SKM-1 (cell line): ENCODE measurements at regions not wholly inside any gene's neighbourhood (a gene's known extent, or its start where the extent isn't known, plus 50 kb on each side); places are given as distances from the start of the nearest gene placed in this dataset.

ENCODE experiments used
- DNase-seq: peaks from one replicate; lab custom pipeline; 2025; ENCODE audit not compliant: unreplicated experiment; lab: John Stamatoyannopoulos, UW

DNA sequence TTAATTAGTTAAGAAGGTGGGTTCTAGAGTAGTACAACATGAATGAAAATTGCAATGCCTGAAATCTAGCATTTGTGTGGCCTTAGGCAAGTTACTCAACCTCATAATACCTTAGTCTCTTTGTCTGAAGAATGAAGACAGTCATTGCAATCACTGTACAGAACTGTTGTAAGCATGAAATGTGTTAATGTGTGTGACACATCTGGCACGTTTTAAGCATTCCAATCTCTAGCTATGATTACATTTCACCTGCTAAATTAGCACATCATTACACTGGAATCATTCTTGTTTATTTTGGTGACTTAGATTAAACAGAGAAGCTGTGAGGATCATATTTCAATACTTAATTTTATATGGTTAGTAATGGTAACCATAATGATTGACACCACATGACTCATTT, 629.7 kb upstream of the KIF2B start:
- DNase-seq, result no peak

- DNase-seq, result no peak
Measured at GRCh38 chr17:53191878-53192277, 630.8 kb upstream of the KIF2B start.

DNA sequence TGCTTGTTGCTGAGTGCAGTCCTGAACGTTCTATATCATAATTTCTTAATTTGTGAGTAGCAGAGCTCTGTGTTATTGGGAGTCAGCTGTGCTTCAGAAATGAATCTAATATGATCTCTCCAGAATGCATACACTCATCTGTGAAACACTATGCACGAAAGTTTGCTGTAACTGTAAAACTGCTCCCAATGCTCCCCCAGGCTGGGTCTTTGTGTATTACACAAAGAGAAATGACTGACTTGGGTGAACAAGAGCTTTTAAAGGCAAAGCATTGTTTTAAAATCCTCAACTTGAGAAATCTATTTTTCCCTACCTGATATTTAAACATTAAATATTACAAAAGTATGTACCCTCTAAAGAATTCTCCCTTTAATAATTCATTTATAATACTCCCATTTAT, 636.7 kb upstream of the KIF2B start:
- no peak for DNase-seq

DNA sequence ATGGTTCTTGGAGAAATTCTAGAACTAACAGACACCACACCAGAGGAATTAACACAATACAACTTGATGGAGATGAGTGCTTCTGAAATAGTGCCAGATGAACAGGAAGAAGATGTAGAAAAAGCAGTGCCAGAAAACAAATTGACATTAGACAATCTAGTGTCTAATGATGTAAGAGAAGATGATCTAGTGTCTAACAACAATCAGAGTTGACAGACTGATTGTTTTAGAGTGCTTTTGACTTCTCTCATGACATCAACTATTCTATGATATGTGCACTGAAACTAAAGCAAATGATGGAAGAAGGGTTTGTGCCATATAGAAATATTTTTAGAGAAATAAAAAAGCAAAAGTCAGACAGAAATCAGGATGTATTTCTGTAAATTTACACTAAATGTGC, 646.1 kb upstream of the KIF2B start:
- DNase-seq, result no peak

- no peak for DNase-seq
Measured at GRCh38 chr17:53168413-53168812, 654.3 kb upstream of the KIF2B start.

DNA sequence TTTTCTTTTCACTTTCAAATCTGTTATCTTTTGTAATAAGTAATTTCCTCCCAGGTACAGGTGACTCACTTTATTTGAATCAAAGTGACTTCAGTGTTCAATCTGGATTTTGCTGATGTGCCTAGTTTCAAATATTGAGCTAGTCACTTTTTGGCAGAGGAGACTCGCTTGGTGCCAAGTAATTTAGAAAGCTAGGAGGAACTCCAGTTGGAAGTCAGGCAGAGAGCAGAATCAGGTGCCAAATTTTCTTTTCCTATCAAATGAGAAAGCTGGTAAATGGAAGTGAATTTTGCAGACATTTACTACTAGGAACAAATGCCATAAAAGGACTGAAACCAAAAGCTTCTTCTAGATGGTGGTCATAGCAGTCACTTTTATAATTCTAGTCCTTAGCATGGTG, 656.0 kb upstream of the KIF2B start:
- DNase-seq, result no peak

DNA sequence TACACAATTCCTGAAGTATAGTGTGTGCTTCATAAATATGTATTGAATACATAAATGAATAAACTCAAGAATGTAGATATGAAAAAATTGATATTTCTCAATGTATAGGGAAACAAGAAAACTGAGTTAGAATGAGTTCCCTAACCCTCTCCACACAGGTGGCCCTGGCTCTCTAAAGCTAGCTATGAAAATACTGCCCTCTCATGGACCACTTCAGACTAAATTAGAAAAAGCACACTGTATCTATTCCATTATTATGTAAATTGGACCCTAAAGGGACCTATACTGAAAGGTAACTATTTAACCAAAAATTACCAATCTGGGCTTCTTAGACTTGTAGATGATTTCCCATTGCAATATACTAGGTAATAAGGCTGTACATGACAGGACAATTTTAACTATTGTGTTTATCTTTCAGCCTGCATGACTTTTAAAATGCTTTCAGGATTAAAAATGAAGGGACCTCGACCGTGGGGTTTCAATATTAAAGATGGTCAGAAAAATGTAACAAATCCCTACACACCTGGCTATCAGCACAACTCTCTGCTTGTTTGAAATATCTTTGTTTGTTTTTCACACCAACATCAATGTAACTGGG, 672.5 kb upstream of the KIF2B start:
- DNase-seq, result no peak

GRCh38 chr17:53149316-53149715, 673.4 kb upstream of the KIF2B start:
- no peak for DNase-seq

DNA sequence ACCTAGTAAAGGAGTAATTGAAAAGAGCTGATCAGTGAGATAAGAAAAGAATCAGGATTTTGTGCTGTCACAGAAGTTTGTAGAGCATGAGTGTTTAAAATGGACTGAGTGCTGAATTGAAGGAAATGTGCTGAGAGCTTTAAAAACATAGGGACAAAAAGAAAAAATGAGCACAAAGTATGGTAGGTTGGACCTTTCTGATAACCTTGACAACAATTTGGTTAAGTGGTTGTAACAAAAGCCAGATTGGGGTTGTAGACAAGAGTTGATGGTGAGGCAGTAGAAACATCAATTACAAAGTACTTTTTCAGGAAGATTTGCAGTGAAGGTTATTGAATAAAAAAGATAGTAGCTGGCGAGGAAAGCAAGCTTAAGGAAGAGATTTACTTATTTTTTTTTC, 674.7 kb upstream of the KIF2B start:
- DNase-seq, result no peak

- DNase-seq, result no peak
Measured at GRCh38 chr17:53142890-53143289, 679.8 kb upstream of the KIF2B start.

DNA sequence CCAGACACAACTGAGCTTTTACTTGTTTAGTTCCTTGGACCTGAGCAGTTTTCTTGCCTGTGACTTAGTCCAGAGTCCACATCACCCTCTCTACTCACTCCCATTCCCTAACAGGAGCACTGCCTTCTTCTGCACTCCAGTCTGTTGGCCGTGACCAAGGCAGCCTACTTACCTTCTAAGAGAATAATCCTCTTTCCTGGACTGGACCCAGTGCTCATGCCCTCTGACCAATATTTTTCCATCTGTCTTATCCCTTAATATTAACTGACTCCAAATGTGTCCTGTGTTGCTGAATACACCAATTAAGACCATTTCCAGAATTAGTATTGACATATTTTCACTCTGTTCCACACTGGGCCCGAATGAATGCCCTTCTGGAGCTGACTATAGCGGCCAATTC, 681.0 kb upstream of the KIF2B start:
- no peak for DNase-seq

- DNase-seq, result no peak
Measured at GRCh38 chr17:53141280-53141679, 681.4 kb upstream of the KIF2B start.

DNA sequence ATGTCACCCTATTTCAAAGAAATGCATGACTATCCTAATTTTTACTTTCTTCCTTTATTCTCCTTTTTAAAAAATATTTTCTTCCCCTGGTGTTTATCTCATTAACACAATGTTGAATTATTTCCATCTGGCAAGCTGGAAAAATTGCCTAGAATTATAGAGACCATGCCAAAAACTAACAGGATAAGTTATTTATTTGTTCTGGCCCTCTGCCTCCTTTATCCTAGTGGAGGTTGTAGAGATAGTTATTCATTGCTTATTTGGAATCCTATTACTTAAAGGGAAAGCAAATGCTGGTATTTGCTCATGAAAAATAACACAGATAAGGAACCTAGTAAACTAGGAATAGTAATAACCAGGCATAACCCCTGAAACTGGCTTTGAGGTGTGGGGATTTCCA, 684.9 kb upstream of the KIF2B start:
- no peak for DNase-seq

GRCh38 chr17:53135969-53136368, 686.8 kb upstream of the KIF2B start:
- DNase-seq, result no peak

DNA sequence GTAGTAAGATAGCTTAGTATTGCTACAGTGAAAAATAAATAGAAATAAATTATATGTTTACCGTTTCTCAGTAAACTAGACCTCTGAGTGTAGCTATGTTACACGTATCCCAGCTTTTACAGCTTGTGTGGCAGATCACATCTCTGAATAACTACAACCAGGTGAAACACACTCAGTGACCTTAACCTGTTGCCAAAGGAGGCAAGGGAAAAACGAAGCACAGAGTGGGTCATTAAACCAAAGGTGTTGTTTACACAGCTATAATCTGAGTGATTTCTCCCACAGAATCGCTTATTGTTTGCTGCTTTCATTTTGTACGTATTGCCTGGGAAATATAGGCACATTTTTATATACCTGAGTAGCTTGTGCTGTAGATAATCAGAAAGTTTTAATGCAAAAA, 688.2 kb upstream of the KIF2B start:
- no peak for DNase-seq

DNA sequence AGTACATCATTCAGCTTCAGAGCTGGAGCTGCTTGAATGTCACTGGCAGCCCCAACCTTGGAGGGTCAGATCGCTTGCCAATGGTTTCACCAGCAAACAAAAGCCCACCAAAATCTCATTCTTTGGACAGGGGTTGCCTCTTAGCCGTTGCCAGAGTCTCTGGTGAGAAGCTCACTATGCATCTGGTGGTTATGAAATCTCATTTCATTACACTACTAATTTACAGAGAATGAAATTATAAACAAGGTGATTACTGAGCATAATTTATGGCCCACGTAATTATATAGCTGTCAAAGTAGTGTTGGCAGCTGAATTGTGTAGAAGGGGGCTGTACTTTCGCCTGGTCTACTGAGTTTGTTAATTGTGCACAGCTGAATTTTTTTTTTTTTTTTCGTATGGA, 688.9 kb upstream of the KIF2B start:
- DNase-seq, result no peak

DNA sequence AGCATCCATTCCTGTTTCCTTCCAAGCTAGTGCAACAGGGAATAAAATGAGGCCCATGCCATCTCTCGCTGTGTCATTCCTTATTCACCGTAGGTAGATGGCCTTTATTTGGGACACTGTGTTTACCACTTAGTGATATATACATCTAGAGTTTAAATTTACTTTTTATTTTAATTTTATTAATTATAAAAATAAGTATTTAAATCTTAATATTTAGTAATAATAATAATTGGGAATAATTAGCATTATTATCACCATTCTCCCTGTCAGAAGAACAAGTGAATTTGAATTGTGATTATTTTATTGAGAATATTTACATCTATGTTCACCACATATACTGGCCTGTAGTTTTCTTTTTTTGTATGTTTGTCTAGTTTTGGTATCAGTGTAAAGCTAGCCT, 692.9 kb upstream of the KIF2B start:
- DNase-seq, result no peak

GRCh38 chr17:53127331-53127730, 695.4 kb upstream of the KIF2B start:
- DNase-seq, result no peak

DNA sequence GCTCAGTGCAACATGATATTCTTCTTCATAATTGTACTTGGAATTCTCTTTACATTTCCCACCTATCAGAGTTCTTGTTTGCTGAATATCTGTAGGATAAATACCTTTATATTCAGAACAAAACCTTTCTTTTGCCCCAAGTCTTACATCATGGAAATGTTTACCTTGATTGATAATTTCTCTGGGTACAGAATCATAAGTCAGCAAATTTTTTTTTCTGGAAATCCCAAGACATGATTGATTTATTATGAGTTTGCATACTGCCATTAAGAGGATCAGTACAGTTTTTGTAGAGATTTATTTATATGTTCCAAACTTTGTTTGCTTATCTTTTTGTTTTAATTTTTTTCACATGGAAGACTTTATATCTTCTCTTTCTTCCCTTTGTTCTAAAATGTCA, 699.8 kb upstream of the KIF2B start:
- no peak for DNase-seq

GRCh38 chr17:53119773-53120172, 703.0 kb upstream of the KIF2B start:
- DNase-seq, result no peak

DNA sequence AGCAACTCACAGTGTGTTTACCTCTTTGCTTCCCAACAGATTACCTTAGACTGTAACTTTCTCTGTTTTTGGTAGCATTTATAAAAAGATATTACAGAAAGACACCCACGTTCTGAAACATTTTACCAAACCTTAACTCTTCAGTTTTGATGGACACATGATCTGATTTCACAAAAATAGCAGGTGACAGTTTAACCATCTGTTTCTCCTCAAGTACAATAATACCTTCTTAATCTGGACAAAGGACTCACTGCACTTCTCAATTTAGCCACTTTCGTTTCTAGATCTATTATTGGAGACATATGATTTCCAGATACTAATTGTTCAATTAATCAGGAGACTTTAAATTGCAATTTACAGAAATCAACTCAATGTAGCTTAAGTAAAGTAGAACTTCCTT, 703.8 kb upstream of the KIF2B start:
- DNase-seq, result no peak

- DNase-seq, result no peak
Measured at GRCh38 chr17:53106886-53107285, 715.8 kb upstream of the KIF2B start.

- DNase-seq, result no peak
Measured at GRCh38 chr17:53101706-53102105, 721.0 kb upstream of the KIF2B start.

- DNase-seq, result no peak
Measured at GRCh38 chr17:53100126-53100525, 722.6 kb upstream of the KIF2B start.
